HG02763 (cell line): ENCODE measurements at regions not wholly inside any gene's neighbourhood (a gene's known extent, or its start where the extent isn't known, plus 50 kb on each side); places are given as distances from the start of the nearest gene placed in this dataset.

Experiments
- ATAC-seq: cut with Tn5 transposase; IDR thresholded peaks from one replicate; pipeline ENCODE4 v1.9.1; 2021; ENCODE audit warnings: mild to moderate bottlenecking, moderate library complexity; ENCODE audit not compliant: unreplicated experiment

DNA sequence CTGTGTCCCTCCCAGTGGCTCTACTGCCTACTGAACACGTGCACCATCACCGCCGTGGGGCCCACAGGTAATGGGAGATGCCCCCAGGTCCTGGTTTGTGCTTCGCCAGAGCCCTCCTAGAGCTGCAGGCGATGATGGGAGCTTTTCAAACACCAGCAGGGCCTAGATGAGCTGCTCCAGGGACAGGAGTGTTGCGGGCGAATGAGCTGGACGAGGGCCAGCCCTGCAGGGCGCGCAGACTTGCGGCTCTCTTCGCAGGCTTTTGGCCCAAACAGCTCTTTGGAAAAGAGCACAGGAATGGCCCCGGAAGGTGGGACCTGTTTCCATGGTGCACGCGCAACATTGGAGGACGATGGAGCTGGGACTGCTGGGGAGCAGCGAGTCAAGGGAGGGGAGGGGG is 409.3 kb upstream of the SULF2 start:
- ATAC-seq = no peak

DNA sequence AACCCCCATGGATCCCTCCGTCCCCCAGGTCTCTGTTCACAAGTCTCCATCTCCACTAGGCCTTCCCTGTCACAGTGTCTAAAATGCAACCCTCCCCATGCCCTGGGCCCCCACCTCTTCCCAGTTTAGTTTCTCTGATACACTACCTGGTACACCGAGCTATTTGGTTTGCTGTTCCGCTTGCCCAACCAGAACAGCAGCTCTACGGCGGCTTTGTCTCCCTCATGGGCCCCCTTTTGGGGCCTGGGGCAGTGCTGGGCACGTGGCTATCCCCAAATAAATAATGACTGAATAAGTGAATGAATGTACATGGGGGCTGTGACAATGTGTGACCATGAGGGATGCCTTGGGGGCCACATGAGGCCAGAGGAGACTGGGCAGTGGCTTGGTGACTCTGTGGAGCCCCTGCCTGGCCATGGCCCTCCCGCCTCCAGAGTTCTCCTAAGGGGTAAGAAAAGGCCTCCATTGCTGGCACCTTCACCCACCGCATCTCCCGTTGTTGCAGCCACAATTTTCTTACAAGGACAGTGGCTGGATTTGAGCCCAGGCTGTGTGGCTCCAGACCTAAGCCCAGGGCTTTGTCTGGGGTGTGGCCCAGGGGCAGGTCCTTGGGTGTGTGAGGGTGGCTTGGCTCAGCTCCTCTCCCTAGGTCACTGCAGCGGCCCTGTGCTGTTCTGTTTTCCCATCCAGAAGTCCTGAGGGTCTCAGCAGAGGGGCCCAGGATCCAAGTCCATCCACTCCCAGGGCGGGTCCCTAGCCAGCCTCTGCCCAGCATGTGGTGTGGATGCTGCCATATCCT is 408.5 kb upstream of the SULF2 start:
- no peak for ATAC-seq

DNA sequence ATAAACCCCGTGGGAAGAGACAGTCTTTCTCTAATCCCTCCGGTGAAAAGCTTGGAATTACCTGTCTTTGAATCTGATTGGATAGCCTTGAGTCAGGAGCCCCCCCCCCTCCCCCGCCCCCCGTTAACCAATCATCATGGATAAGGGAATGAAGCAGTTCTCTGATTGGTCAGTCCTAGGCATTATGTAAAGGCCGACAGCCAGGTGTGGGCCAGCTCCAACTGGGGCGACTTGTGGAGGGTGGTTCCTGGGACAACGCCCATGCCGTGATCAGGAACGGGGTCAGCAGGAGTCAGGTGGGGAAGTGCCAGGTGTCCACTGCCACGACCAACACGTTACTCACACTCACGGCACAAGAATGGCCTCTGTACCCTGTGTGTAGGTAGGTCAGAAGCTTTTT is 406.8 kb upstream of the SULF2 start:
- ATAC-seq = no peak

DNA sequence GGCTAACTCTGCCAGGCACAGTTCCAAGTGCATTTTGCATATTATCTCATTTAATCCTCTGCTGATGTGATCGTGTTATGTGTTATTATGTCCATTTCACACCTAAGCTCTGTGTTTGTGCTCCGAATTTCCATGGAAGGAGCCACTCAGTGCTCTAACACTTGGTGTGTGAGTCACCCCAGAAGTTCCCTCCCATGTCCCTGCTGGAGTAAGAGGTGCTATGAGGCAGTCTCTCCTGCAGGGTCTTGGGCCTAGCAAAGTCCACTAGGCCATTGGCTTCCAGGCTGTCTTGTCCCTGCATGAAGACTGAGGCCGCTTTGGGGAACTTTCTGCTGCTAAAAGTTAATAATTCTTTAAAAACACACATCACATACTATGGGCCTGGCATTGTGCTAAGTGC is 405.9 kb upstream of the SULF2 start:
- ATAC-seq = no peak

DNA sequence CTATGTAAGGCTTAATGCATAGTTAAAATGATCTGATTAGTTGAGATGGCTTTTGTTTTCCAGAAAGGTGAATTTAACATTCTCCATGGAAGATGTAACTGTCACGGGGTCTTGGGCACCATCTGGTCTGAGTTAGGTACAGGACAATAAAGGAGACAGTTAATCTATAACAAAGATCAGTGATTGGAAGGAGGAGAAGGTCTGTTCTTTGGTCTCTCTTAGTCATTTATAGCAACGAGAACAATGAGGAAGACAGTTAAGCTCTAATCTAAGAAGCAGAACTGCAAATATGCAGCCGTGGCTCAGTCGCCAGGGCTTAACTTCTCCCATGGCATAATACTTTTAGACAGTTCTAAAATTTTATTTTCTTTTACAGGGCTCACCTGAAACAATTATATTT is 405.5 kb upstream of the SULF2 start:
- ATAC-seq = no peak

DNA sequence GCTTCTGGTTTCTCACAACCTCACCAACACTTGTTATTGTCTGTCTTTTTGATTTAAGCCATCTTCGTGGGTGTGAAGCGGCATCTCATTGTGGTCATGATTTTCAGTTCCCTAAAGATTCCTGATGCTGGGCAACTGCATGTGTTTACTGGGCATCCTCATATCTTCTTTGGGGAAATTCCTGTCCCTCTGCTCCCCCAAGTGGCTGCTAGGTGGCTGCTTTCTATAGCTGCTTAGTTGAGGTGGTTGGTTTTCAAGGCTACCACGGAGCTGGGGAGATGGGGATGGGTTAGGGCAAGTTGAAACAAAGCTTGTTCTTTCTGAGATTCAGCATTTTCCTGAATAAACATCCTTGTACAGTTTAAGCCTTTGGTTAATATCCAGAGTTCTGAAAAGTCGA is 403.9 kb upstream of the SULF2 start:
- no peak for ATAC-seq

- ATAC-seq = no peak
Observed at GRCh38 chr20:48187851-48188250, 402.6 kb upstream of the SULF2 start.

DNA sequence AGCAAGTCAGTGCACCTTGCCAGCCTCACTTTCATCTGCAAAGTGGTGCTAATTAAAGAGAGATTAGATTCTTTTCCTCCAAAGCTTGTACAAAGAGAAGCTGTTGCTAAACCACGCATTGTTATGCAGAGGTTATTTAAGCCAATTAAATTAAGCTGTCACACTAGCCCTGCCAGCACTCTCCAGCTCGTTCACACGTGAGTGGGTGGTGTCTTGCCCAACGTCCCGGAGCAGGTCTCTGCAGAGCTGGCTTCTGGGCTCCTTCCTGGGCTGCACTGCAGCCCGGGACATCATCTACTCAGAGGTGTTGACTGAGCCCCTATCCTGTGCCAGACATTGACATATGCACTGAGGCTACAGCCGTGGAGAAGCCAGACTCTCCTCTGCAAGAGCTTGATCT is 401.6 kb upstream of the SULF2 start:
- no peak for ATAC-seq

DNA sequence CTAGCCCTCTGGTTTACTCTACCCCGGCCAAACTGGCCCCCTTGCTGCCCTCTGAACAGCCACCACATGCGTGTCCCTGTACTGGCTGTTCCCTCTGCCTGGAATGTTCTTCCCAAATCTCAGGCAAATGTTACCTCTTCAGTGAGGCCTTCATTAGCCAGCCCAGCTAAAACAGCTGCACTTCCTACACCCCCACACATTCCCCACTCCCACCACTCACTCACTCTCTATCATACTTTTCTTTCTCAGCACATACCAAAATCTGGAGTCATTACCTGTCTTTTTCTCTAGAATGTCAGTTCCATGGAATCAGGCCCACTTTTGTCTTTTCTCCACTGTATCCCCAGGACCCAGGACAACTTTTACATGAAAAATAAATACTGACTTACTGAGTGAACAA is 401.2 kb upstream of the SULF2 start:
- ATAC-seq = no peak

- ATAC-seq = no peak
Observed at GRCh38 chr20:48184229-48184628, 398.9 kb upstream of the SULF2 start.

DNA sequence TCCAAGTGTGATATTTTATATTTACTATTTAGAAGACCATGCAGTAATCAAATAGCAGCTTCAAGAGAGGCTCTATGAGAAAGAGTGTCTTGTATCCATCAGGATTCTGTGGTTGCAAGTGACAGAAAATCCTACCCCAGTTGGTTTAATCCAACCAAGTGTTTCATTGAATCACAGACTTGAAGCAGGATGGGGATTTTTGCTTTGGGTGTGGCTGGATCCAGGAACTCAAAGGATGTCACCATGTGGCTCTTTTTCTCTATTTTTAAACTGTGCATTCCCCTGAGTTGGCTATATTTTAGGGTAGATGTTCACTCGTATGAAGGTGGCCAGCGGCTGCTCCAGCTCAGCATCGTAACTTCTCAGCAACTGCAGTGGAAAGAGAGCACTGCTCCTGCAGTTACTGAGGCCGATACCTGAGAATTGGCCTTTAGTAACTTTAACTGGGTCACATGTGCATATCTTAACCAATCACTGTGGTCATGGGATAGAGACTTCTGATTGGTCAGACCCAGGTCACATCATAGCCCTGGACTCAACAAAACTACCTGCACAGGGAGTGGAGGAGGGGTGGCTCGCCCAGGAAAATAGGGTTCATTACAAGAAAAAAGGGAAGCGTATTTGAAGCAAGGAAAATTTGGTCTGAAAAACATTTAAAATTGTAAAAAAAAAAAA is 396.1 kb upstream of the SULF2 start:
- ATAC-seq = no peak

DNA sequence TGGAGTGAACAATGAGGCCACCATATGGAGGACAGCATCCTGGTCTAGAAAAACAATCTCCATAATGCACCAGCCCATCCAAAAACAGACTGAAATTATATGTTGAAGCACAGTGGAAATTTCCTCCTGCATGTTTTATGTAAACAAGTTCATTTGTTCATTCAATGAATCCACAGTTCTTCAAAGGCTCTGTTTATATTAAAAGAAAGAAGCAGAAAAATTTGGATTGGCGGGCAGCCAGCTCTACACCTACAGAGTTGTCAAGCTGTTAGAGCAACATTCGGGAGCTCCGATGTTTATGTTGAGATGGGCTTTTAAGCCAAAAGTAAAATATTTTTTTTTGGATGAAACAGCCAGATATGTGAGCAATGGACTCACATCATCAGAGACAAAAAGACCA is 395.3 kb upstream of the SULF2 start:
- no peak for ATAC-seq

DNA sequence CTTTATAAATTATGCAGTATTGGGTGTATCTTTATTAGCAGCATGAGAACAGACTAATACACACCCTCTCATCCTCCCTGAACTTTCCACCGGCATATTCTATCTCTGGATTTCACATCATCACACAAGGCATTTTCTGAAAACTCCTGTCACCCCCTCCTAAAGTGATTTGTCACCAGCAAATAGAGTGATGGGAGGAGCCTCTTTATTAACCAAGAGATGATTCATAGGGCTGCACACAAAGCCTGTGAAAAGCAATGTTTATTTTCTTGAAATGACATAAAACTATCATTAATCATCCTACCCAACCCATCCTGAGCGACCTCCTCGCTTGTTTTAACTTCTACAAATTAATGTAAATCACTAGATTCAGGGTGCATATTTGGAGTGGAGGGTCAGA is 394.7 kb upstream of the SULF2 start:
- no peak for ATAC-seq

- no peak for ATAC-seq
Observed at GRCh38 chr20:48178633-48179032, 393.4 kb upstream of the SULF2 start.

- ATAC-seq = no peak
Observed at GRCh38 chr20:48177058-48177457, 391.8 kb upstream of the SULF2 start.

DNA sequence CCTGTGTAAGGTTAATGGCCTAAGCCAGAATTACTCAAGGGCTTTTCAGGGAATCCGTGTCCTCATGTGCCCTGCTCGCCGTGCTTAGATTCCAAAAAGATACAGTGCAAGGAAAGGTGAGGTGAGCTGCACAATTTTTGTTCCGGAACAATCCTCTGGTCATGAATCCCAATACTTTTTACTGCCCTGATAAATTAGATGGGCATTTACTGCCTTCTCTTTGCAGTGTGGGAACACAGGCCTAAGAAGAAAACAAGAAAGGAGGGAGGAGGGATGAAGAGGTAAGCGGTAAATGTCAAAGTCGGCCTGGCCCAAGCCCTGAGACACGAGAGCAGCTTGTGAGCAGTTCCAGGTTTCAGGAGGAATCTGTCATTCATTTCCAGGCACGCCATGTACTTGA is 390.9 kb upstream of the SULF2 start:
- ATAC-seq = no peak

- ATAC-seq = no peak
Observed at GRCh38 chr20:48175261-48175660, 390.0 kb upstream of the SULF2 start.

- ATAC-seq = no peak
Observed at GRCh38 chr20:48172357-48172702, 387.0 kb upstream of the SULF2 start.

- ATAC-seq = no peak
Observed at GRCh38 chr20:48171626-48172356, 386.5 kb upstream of the SULF2 start.

GRCh38 chr20:48171071-48171470 is 385.8 kb upstream of the SULF2 start:
- no peak for ATAC-seq

GRCh38 chr20:48170625-48171024 is 385.3 kb upstream of the SULF2 start:
- ATAC-seq = no peak

- ATAC-seq = no peak
Observed at GRCh38 chr20:48169650-48170225, 384.5 kb upstream of the SULF2 start.
